ENCODE measurements at regions not wholly inside any gene's neighbourhood (a gene's known extent, or its start where the extent isn't known, plus 50 kb on each side); places are given as distances from the start of the nearest gene placed in this dataset.
"Not testable (repeated sequence)": the region's sequence is repeated elsewhere in the genome, so short reads cannot be mapped to it uniquely, and the experiment has no call there.

DNA sequence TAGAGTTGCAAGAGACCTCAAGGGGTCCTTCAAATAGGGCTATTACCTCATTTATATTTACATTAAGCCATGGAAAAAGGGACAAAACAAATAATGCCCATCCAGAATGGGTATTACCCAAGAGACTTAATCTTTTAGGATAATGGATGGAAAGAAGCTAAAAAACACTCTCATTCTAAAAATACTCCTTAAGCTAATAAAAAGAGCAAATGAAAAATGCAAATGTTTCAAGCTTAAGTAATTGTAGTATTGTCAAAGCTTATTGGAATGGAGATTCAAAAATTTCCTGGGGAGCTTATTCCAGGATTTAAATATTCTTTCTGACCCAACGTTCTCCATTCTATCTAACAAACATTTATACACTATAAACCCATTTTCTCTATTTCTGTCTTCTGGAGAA is 107.8 kb upstream of the SPIN4 start:
- DNase-seq: no peak

DNA sequence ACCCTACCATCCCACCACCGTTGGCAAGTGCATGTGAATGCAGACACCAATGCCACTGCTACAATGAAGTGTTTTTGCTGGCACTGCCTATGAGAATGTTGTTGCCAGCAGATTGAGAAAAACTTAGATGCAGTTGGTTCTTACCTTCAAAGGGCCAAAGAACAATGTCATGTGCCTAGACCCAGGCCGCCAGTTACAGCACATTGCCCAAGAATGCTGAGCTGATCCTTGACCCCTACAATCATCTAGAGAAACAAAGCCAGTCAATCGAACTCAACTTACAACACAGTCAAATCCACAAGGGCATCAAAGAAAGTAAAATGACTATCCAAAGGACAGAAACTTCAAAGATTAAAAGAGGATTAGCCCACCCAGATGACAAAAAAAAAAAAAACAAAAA is 102.4 kb upstream of the SPIN4 start:
- no peak for DNase-seq

DNA sequence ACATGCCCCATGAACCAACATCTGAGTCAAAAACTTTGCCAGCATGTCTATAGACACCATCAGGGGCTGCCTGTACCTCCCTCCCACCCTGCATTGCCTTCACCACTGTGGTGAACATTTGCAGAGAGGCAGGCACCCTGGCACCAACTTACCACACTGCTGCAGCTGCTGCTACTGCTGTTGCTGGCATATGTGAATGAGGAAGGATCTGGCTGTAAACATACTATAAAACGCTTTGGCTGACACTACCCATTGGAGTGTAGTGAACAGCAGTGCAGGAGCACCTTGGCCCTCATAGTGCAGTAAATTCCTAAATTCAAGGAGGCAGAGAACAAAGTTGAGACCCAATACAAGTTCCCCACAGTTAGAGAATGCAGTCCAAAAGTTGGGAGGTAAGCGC is 90.6 kb upstream of the SPIN4 start:
- DNase-seq: no peak

DNA sequence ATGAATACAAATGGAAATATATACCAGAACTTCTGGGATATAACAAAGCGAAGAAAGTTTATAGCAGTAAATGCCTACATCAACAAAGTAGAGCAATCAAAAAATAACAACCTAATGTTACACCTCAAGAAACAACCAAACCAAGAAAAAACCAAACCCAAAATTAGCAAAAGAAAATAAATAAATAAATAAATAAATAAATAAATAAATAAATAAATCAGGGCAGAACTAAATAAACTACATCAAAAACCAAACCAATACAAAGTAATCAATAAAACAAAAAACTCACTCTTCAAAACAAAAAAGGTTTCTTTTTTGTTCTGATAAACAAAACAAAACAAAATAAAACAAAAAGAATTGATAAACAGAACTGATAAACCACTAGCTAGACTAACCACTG is 88.4 kb upstream of the SPIN4 start:
- no peak for DNase-seq

DNA sequence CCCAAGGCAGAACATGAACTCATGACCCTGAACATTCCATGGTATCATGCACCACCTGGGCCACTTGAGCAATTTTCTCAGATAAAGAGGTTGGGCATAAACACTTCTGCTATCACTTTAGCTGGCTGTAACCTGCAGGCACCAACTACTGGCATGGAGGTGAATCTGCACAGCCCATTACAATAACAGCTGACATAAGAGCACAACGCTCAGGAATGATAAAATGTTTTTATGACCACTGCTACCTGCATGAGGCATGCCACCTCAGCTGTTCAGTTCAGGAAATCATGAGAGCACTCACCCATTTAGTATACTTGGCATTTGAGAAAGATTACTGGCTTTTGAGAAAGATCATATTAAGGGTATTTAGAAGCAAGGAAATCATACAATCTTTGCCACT is 85.7 kb upstream of the SPIN4 start:
- DNase-seq: no peak

DNA sequence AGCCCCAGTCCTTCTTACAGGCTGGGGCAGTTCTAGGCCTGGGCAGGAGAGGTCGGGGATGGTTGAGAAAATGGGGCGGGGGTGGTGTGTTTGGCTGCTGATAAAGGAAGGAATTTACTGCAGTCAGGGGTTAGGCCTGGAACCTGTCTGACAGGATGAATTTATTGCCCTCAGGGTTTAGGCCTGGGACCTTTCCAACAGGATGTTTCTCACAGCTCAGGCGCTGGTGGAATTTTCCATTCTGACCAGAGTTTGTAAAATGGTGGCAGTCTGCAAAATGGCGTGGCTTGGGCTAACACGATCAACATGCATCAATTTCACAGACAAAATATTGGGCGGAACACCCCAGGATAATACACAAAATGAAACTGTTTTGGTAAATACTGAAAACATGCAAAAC is 83.5 kb upstream of the SPIN4 start:
- no peak for DNase-seq

DNA sequence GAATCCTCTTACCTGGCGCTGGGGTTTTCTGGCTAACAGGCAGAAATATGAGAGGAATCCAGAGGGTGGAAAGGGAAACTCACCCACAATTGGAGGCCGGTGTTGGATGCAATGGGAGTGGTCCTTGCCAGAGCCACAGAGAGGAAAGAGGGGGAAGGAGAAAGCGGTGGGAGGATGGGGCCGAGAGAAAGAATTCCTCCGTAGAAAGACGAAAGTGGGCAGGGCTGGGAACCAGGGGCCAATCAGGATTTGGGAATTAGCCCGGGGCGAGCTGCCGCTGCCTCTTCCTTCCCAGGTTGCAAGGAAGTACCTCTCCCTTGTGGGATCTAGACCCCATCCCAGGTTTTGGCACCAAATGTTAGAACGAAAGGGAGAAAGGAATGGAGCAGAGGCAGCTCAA is 83.1 kb upstream of the SPIN4 start:
- no peak for DNase-seq

DNA sequence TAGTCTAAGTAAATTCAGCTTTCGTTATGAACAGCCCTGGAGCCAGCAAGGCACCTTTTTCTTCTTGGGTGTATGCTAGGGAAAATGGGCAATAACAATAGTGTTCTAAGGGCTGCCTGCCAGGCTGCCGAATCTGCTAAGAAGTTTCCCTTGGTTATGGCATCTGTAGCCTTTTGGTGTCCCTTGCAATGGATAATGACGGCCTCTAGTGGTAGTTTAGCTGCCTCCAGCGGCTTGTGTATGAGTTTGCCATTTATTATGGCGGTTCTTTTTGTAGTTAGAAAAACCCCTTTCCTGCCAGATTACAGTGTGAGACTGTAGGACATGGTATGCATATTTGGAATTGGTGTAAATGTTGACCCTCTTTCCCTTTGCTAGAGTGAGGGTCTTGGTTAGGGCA is 78.9 kb upstream of the SPIN4 start:
- DNase-seq: no peak

DNA sequence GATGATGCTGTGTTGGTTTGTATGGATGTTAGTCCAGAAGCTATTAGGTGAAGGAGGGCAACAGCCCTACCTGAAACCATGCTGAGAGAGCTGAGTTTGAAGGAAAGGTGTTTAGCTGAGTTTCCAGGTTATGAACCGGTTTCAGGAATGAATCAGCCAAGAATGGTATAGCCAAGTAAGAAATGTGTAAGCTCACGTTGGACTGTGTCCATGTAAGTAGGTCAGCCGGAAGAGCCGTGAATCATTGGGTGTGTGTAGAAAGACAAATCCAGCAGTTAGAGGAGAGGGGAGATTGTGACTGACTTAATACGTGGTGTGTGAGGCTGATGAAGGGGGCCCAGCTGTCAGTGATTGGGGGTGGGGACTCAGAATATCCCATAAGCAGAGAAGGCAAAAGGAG is 77.2 kb upstream of the SPIN4 start:
- no peak for DNase-seq

DNA sequence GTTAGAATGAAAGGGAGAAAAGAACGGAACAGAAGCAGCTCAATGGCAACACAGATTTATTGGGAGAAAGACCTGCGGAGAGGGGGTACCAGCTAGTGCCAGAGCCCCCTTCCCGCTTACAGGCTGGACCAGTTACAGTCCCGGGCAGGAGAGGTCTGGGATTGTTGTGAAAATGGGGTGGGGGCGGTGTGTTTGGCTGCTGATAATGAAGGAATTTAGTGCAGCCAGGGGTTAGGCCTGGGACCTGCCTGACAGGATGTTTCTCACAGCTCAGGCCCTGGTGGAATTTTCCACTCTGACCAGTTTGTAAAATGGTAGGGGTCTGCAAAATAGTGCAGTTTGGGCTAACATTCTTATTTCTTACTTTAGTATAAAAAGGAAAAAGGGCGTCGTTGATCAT is 75.4 kb upstream of the SPIN4 start:
- DNase-seq: no peak

DNA sequence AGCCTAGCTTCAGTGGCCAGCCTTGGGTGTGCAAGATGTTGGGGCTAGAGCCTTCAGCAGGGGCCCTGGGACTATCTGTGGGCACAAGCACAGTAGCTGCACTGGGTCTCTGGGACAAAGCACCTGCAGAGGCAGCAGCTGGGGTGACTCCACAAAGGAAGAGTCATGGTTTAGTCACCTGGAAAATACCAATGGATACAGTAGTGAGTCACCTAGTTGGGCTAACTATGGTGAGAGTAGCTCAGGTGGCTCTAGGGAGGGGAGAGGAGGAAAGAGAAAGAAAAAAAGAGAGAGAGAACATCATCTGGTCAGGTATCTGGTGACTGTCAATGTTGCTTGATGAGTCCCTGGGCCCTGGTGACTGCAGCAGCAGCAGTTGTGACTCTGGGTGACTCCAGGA is 72.9 kb upstream of the SPIN4 start:
- no peak for DNase-seq

DNA sequence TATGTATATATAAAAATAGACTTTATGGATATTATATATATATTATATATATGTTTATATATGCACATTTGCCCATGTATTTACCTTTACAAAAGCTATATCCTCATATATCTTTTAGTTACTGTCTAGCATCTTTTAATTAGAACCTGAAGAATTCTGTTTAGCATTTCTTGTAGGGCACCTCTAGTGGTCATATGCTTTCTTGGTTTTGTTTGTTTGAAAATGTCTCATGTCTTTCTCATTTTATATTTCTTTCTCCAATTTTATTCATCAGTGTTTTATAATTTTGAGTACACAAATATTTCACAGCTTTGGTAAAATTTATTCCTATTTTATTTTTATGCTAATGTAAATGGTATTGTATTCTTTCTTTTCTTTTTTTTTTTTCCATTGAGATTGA is 70.3 kb upstream of the SPIN4 start:
- DNase-seq: no peak

DNA sequence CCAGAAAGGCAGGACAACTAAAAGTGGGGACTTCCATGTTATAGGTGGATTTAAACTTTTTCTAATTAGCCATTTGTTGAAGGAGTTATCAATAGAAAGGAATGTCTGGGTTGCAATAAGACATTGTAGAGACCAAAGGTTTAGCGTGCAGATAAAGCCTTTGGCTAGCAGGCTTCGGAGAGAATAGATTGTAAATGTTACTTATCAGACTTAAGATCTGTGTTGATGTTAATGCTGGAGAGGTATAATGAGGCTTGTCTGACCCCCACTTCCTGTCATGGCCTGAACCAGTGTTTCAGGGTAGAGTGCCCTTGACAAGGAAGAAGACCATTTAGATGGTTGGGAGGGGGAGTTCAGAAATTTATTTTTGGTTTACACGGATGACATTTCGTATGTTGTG is 67.1 kb upstream of the SPIN4 start:
- no peak for DNase-seq

DNA sequence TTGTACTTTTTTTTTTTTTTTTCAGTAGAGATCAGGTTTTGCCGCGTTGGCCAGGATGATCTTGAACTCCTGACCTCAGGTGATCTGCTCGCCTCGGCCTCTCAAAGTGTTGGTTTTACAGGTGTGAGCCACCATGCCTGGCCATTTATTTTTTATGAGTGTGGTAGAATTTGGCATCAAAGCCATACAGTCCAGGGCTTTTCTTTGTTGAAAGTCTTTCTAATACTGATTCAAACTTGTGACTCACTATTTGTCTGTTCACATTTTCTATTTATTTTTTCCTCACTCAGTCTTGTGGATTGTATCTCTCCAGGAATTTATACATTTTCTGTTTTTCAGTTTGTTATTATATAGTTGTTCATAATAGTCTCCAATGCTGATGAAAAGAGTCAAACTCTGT is 66.5 kb upstream of the SPIN4 start:
- no peak for DNase-seq

DNA sequence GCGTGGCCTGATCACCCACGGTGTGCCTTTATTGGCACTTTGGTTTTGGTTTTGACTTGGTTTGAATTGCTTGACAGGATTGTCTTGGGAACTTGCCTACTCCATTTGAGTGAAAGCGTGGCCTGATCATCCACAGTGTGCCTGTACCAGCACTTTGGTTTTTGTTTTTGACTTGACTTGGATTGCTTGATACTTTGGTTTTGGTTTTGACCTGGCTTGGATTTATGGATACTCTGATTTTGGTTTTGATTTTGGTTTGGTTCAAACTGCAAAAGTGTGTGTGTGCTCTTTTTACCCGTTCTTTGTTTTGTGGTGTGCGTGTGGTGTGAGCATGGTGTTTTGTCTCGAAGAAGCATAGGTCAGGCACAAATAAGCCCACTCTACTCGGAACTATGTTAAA is 58.8 kb upstream of the SPIN4 start:
- not testable (repeated sequence) for DNase-seq

DNA sequence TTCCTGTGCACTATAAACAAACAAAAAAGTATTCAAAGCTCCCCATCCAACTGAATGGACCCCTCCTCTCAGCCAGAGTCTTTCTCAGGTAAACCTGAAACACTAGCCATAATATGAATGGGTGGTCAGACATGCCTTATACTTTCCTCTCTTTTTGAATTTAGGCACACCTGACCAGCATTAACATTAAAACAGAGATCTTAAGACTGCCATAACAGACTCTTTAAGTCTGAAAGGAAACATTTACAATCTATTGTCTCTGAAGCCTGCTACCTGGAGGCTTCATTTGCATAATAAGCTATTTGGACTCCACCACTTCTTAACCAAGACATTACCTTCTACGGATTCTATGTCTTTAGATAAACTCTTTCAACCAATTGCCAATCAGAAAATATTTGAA is 56.9 kb upstream of the SPIN4 start:
- DNase-seq: no peak

DNA sequence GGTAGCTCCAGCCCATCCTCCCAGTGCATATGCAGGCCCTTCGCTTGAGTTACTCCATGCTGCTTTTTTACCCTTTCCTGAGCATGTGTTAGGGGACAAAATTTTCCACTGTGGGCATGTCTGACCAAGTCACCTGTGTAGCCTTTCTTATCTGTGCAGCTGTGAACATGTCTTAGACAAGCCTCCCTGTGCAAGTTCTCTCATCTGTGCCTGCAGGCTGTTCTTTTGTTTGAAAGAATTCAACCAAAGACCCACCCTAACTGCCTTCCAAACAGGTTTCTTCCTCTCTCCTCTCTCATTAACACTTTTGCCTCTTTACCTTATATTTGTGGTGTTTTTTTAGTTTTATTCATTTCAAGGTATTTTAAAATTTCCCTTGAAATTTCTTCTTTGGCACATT is 53.2 kb upstream of the SPIN4 start:
- DNase-seq: no peak

DNA sequence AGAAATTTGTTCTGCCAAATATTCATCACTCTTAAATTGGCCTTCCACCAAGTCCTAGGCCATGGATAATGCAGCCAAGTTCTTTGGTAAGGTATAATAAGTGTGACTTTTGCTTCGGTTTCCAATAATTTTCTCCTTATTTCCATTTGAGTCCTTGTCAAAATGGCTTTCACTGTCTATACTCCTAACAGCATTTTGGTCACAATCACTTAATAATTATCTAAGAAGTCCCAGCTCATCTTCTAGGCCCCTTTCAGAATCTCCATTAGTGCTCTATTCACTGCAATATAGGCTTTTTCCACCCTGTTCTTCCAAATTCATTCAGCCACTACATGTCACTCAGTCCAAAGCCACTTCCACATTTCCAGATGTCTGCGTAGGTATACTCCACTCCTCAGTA is 51.0 kb upstream of the SPIN4 start:
- no peak for DNase-seq

Measured in activated CD8-positive, alpha-beta memory T cell treated with anti-CD3 and anti-CD28 coated beads for 24 hours (primary cell).